Muscle layer of colon (tissue), 2 donors: ENCODE measurements at regions not wholly inside any gene's neighbourhood (a gene's known extent, or its start where the extent isn't known, plus 50 kb on each side); places are given as distances from the start of the nearest gene placed in this dataset.

Experiments
- H3K27ac ChIP-seq: one replicate; pipeline ENCODE4 v1.7.0; 2013; ENCODE audit warnings: low read depth, mild to moderate bottlenecking, low read length, moderate library complexity
- H3K27me3 ChIP-seq, 2 donors: one replicate each; pipeline ENCODE4 v1.7.0; 2013; ENCODE audit warnings: low read length in 2 of 2, mild to moderate bottlenecking in 2 of 2; ENCODE audit not compliant: insufficient read depth in 2 of 2, control insufficient read depth in 1 of 2
- H3K36me3 ChIP-seq: one replicate; pipeline ENCODE4 v1.7.0; 2013; ENCODE audit warnings: mild to moderate bottlenecking, low read length; ENCODE audit not compliant: insufficient read depth
- H3K4me1 ChIP-seq: one replicate; pipeline ENCODE4 v1.7.0; 2013; ENCODE audit warnings: mild to moderate bottlenecking, low read length; ENCODE audit not compliant: insufficient read depth
- H3K4me3 ChIP-seq, 2 donors: one replicate each; pipeline ENCODE4 v1.7.0; 2013; ENCODE audit warnings: low read length in 2 of 2, low read depth in 1 of 2, mild to moderate bottlenecking in 1 of 2, moderate library complexity in 1 of 2
- H3K9ac ChIP-seq: one replicate; pipeline ENCODE4 v1.7.0; 2013; ENCODE audit warnings: low read length
- H3K9me3 ChIP-seq: one replicate; pipeline ENCODE4 v1.7.0; 2013; ENCODE audit warnings: mild to moderate bottlenecking, low read length
- donor health status: abdominal sarcoma.
- donor health status: Adenocarcinoma of cecum.

DNA sequence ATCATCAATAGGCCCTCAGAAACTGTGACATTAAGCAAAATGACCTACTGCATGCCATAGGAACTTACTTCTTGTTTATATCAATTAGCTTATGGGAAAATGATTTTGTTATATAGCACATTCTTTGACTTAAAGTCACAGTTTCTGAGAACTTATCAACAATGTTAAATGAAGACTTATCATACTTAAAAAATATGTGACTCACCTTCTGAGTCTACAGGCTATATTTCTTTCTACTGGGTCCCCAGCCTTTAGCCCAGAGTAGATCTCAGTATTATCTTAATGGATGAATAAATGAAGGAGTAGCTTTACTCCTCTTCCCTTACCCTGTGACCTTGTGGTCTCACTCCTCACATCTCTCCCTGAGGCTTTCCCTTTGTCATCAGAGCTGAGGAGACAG lies 180.2 kb downstream of the MAFB start:
- H3K27ac ChIP-seq = no peak overlapping the region
- no peak overlapping the region for H3K4me3 ChIP-seq
- no peaks in the 10 kb centered on the region for H3K4me1 ChIP-seq
- no peaks in the 10 kb centered on the region for H3K36me3 ChIP-seq
- H3K27me3 ChIP-seq = no peaks in the 10 kb centered on the region
- H3K9ac ChIP-seq = no peak overlapping the region
- H3K9me3 ChIP-seq = no peaks in the 10 kb centered on the region

GRCh38 chr20:40506537-40506939 lies 182.5 kb downstream of the MAFB start:
- no peaks in the 10 kb centered on the region for H3K4me1 ChIP-seq
- no peaks in the 10 kb centered on the region for H3K36me3 ChIP-seq
- no peak overlapping the region for H3K27ac ChIP-seq
- H3K27me3 ChIP-seq = no peaks in the 10 kb centered on the region
- no peaks in the 10 kb centered on the region for H3K9me3 ChIP-seq
- H3K4me3 ChIP-seq = no peak overlapping the region
- no peak overlapping the region for H3K9ac ChIP-seq

- Histone ChIP-seq H3K27me3 (no peaks in the 10 kb centered on the region), H3K27ac (no peak overlapping the region), H3K9me3 (no peaks in the 10 kb centered on the region), H3K36me3 (no peaks in the 10 kb centered on the region), H3K4me3 (no peak overlapping the region), H3K9ac (no peak overlapping the region), H3K4me1 (no peaks in the 10 kb centered on the region)
These were observed 185.9 kb downstream of the MAFB start for GRCh38 chr20:40503119-40503518.

DNA sequence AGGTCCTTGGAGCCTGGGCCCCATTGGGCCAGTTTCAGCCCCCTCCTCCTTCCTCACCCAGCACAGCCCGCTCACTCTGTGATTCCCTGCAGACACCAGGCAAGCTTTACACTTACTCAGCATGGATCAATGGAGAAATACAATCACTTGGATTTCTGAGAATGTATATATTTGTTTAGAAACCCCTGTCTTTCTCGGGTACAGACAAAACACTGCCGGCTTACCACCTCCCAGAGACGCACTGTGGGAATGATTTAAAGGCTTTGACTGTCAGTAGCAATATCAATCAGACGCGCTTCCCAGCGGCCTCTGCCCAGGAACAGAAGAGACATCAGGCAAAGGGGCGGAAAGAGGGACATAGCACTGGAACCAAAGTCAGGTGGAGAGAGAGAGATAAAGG lies 186.5 kb downstream of the MAFB start:
- no peak overlapping the region for H3K4me3 ChIP-seq
- H3K27ac ChIP-seq = no peak overlapping the region
- H3K9ac ChIP-seq = no peak overlapping the region

GRCh38 chr20:40499391-40499790 lies 189.6 kb downstream of the MAFB start:
- H3K4me1 ChIP-seq = no peaks in the 10 kb centered on the region
- no peaks in the 10 kb centered on the region for H3K9me3 ChIP-seq
- H3K9ac ChIP-seq = no peak overlapping the region
- H3K27ac ChIP-seq = no peak overlapping the region
- H3K27me3 ChIP-seq = no peaks in the 10 kb centered on the region
- no peaks in the 10 kb centered on the region for H3K36me3 ChIP-seq
- no peak overlapping the region for H3K4me3 ChIP-seq

More for the DNA sequence above, 186.5 kb downstream of the MAFB start:
- no peaks in the 10 kb centered on the region for H3K4me1 ChIP-seq
- H3K9me3 ChIP-seq = no peaks in the 10 kb centered on the region
- no peaks in the 10 kb centered on the region for H3K27me3 ChIP-seq
- H3K36me3 ChIP-seq = no peaks in the 10 kb centered on the region

DNA sequence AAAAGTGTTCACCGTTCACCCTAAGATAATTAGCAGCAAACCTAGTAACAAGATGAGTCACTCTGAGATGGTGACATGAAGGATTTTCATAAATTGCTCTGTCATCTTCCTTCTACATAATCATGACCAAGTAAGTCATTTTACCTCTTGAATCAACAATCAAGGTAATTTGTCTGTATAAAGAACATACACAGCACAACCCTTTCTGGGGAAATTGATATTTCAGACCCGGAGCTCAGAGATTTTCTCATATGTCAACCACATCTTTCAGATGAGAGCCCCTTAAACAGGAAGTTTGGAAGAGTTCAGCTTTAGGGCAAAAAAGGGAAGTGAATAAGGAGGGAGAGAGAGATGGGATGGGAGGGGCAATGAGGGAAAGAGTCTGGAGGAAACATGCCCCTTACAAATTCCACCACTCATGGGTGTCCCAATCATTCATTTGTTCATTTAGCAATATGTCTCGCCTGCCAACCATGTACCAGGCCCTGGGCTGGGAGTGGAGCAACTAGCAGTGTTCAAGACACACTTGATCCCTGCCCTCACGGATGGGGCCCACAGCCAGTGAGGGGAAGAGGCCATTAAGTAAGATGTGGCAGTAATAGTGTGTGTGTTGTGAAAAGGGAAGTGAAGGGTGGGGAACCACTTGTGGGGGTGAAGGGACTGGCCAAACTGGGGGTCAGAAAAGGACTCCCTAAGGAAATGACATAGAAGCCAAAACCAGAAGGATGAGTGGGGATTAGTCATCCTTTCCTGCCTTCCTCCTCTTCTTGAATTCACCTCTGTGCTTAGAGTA lies 190.9 kb downstream of the MAFB start:
- Histone ChIP-seq H3K27me3 (no peaks in the 10 kb centered on the region), H3K27ac (no peak overlapping the region), H3K9me3 (no peaks in the 10 kb centered on the region), H3K4me3 (no peak overlapping the region), H3K4me1 (no peaks in the 10 kb centered on the region), H3K9ac (no peak overlapping the region), H3K36me3 (no peaks in the 10 kb centered on the region)

DNA sequence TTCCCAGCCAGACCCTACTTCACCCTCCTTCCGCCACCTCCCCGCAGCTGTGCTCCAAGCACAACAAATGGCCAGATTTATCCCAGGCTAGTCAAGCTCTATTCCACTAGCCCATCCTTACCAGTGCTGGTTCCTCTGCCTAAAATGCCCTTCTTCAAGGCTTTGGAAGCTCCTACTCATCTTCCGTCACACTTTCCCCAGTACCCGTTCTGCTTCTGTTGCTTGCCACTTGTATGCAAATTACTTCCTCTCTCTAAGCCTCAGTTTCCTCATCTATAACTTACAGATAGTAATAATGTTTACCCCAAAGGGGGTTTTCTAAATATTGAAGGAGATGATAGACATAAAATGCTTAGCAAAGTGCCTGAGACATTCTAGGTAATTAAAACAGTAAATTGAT lies 193.1 kb downstream of the MAFB start:
- H3K27ac ChIP-seq = no peak overlapping the region
- H3K27me3 ChIP-seq = no peaks in the 10 kb centered on the region
- no peaks in the 10 kb centered on the region for H3K4me1 ChIP-seq
- H3K4me3 ChIP-seq = no peak overlapping the region
- no peaks in the 10 kb centered on the region for H3K9me3 ChIP-seq
- H3K36me3 ChIP-seq = no peaks in the 10 kb centered on the region
- H3K9ac ChIP-seq = no peak overlapping the region

- Histone ChIP-seq H3K9ac (no peak overlapping the region), H3K27ac (no peak overlapping the region), H3K36me3 (no peaks in the 10 kb centered on the region), H3K4me3 (no peak overlapping the region), H3K27me3 (no peaks in the 10 kb centered on the region), H3K9me3 (no peaks in the 10 kb centered on the region), H3K4me1 (no peaks in the 10 kb centered on the region)
These were observed 194.8 kb downstream of the MAFB start for GRCh38 chr20:40494248-40494647.

GRCh38 chr20:40493549-40493948 lies 195.5 kb downstream of the MAFB start:
- Histone ChIP-seq H3K27me3 (no peaks in the 10 kb centered on the region), H3K4me1 (no peaks in the 10 kb centered on the region), H3K36me3 (no peaks in the 10 kb centered on the region), H3K9me3 (no peaks in the 10 kb centered on the region), H3K4me3 (no peak overlapping the region), H3K27ac (no peak overlapping the region), H3K9ac (no peak overlapping the region)

DNA sequence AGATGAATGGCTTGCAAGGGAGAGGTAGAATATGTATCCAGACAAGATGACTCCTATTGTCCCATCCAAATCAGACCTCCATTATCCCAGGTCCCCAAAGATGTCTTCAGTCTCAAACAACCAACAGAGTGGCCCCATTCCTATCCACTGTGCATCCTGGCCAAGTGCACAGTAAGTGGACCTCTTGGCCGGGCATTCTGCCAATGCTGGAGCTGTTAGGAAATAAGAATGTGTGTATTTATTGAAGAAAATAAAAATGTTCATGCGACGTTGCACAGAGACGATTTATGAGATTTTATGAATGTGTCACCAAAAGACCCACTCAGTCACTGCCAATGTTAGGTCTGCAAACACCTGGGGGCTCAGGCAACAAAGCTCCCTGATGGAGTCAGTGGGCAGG lies 196.0 kb downstream of the MAFB start:
- no peaks in the 10 kb centered on the region for H3K9me3 ChIP-seq
- H3K9ac ChIP-seq = no peak overlapping the region
- H3K27ac ChIP-seq = no peak overlapping the region
- H3K27me3 ChIP-seq = no peaks in the 10 kb centered on the region
- no peak overlapping the region for H3K4me3 ChIP-seq
- no peaks in the 10 kb centered on the region for H3K36me3 ChIP-seq
- H3K4me1 ChIP-seq = no peaks in the 10 kb centered on the region

DNA sequence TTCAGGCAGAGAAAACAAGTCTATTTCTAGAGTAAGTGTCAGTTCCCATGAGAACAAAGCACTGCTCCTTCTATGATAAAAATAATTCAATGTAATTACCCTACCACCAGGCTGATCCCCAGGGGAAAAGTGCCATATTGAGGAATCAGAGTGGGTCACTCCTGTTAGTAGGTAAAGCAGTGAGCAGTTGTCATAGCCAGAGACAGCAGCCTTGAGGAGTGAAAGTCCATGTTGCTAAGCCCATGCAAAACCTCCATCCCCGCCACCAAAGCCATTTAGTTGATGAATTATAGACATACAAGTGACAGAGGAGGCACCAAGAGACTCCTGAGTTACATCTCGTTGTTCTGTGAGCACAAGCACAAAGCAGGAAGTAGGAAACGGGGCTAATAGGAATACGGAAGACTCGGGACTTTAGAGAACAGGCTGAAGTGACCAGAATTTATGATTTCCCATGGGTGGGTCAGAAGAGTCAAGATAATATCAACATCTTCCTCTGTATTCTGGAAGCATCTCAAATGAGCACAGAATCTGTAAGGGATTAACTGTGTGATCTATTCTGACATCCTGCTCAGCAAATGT lies 197.9 kb downstream of the MAFB start:
- Histone ChIP-seq H3K36me3 (no peaks in the 10 kb centered on the region), H3K4me3 (no peak overlapping the region), H3K27ac (no peak overlapping the region), H3K9me3 (no peaks in the 10 kb centered on the region), H3K27me3 (no peaks in the 10 kb centered on the region), H3K9ac (no peak overlapping the region), H3K4me1 (no peaks in the 10 kb centered on the region)

DNA sequence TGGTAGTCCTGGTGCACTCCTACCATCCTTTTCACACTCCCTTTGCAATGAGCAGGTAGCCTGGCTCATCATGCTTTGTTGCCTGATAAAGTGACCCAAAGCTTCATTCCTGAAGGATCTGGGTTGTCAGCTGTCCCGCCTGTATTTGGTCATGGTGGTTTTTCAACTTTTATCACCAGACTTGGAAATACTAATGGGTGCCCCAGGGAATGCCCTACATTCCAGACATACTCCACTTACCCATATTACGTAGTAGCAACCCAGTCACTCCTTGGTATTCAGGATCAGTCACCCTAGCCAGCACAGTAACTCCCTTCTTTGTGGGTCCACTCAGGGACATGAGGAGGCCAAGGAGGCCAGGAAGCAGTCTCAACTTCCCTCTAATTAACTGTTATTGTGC lies 199.2 kb downstream of the MAFB start:
- no peaks in the 10 kb centered on the region for H3K4me1 ChIP-seq
- H3K9me3 ChIP-seq = no peaks in the 10 kb centered on the region
- H3K4me3 ChIP-seq = no peak overlapping the region
- H3K36me3 ChIP-seq = no peaks in the 10 kb centered on the region
- no peak overlapping the region for H3K27ac ChIP-seq
- H3K9ac ChIP-seq = no peak overlapping the region
- no peaks in the 10 kb centered on the region for H3K27me3 ChIP-seq
